HG03521 (cell line): ENCODE measurements at regions not wholly inside any gene's neighbourhood (a gene's known extent, or its start where the extent isn't known, plus 50 kb on each side); places are given as distances from the start of the nearest gene placed in this dataset.
A peak's percentile ranks its signal among the peaks of the same experiment; 100 is the strongest.

Source experiments
- ATAC-seq: cut with Tn5 transposase; IDR thresholded peaks from one replicate; pipeline ENCODE4 v1.9.1; 2021; ENCODE audit warnings: mild to moderate bottlenecking, moderate library complexity; ENCODE audit not compliant: unreplicated experiment

DNA sequence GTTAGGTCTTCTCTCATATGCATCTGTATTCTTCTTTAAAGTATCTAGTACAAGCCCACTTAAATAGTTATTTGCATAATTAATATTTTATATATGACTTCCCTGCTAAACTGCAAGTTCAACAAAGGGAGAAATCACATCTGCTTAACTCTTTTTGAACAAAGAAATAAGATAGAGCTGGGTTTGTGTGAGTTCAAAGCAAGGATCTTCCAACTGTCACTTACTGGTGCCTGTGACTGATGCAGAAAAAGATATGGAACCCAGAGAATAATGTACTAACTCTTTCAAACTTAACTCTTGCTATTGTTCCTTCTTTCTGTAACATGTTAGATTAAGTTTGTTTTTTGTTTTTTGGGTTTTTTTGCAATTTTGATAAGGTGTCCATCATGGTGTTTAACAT, 71.3 kb upstream of the SP4 start:
- ATAC-seq = no peak

DNA sequence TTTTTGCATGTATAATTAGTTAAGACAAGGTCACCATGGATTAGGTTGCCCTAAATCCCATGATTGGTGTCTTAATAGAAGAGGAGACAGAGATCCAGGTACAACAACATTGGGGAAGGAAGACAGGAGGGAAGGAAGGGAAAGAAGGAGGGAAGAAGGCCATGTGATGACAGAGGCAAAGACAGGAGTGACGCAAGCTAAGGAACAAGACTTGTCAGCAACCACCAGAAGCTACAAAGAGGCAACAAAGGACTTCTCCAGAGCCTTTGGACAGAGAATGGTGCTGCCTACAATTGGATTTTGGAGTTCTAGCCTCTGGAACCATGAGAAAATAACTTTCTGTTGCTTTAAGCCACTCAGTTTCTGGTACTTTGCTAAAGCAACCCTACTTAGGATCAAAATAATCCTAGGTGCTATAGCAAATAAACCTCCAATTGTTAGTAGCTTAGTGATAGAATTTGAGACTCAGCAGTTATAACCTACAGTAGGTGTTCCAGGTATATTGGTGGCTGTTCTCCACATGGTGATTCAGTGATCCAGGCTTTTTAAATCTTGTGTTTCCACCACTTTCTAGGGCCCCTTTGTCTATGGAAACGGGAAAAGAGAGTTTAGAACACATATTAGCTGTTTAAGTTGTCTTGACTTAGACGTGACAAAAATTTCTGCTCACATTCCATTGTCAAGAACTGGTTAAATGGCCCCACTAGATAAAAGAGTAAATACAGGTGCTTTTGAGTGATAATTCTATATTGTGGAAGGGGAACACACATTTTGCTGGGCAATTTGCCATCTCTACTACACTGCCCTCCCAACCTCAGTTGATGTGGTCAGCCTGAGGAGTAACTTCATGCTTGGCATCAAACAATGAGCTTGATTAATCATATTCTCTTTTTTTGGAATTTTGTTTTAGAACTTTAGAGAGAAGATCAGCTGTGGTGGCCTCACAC, 70.5 kb upstream of the SP4 start:
- ATAC-seq = no peak

DNA sequence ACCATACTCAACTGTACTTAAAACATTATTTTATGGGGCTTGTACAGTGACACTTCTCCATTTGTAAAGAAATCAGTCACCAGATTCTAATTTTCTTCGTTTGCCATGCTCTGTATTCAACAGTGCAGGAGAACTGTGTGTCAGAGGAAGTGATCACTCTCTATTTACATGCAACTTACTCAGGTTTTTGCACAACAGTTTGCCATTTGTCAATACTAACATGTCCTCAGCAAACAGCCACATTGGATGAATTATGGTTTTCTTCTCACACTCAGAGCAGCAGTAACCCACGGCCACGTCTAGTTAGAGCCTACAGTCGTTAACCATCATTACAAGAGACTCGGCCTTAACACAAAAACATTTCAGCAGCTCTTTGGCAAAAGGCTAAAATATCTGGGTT, 69.2 kb upstream of the SP4 start:
- ATAC-seq = no peak

DNA sequence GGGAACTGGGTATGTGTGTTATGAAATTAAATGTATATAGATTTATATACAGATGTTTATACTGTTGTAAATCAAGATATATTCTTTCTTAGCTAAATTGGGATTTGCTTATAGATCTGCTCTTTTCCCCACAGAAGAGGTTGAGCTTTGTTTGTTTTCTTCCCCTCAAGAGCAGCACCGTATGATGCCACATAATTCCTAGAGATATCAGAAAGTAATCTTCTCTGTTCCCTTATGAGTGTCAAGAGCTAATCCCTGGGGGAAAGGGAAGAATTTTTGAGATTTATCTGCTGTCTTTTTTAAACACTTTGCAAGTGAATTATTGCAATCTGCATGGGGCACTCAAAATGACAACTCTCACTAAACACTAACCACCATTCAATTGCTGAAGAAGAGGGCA, 68.7 kb upstream of the SP4 start:
- no peak for ATAC-seq

DNA sequence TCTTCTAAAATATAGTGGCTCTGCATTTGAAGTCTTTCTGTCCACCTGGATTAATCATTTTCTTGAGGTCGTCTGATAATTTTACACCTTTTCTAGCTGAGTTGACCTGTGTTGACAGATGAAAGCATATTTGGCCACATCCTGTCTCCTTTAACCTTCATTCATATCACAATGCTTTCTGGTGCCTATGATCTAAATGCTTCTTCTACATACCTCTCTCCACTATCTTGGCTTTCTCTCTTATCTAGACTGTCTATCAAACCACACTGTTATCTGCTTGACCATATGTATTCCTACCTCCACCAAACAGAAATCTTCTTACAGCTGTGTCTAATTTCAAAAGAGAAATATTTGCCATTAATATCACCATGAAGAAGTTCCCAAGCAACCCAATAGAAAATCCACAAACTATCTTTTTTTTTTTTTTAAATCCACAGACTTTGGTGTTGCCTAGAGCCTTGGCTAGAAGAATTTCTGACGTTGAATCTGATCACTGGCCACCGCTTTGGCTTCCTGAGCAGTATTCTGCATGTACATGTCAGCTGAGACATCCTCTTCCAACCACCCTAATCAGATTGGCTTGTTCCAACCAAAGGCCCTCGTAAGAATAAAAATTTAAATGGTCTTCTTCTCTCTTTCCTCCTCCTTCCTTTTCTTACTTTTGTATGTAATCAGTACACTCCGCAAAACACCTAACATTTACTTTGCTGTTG, 66.3 kb upstream of the SP4 start:
- ATAC-seq = no peak

DNA sequence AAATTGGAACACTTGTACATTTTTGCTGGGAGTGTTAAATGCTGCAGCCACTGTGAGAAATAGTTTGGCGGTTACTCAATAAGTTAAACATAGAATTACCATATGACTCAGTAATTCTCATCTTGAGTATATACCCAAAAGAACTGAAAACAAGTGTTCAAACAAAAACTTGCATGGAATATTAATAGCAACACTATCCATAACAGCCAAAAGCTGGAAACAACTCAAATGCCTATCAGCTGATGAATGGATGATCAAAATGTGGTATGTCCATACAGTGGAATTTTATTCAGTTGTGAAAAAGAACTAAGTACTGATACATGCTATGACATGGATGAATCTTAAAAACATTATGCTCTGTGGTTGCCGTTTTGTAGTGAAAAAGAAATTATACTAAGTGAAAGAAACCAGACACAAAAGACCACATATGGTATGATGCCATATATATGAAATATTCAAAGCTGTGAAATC, 63.0 kb upstream of the SP4 start:
- peak; percentile 54 for ATAC-seq

DNA sequence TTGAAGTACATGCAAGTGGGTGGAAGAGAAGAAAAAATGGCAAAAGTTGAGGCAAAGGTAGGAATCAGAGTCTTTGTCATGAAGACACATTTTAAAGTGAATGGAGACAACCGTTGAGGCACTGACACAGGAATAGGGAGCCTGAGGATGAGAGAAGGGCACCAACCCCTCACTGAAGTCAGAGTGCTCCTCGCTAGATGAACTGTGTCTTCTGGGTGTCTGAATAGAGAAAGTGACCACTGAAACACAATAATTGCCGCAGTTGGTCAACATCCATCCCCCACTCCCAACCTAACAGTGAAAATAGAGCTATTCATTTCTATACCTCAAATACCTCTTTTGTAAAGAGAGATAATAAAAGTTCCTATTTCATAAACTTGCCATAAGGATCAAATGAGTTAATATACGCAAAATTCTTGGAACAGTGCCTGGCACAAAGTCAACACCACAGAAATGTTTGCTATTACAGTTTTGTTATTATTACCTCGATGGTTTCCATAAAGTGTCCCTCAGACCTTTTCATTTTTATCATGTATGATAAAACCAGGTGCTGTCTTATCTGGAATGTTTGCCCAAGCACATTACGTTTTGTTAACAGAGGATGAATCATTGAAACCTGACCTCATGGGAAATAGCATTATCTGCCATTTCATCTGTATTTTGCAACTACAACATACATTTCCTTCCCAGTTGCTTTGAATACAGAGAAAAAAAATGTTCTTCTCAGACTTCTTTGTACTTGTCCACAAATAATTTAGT, 61.8 kb upstream of the SP4 start:
- no peak for ATAC-seq

DNA sequence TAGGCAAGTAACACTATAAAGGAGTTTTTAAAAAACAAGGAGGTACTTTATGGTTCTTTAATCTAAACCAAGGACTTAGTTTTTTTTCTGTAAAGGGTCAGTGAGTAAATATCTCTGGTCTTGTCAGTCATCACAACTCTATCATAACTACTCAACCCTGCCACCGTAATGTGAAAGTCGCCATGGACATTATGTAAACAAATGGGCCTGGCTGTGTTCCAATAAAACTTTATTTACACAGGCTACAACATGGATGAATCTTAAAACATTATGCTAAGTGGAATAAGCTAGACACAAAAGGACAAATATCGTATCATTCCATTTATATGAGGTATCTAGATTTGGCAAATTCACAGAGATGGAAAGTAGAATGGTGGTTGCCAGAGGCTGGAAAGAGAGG, 60.8 kb upstream of the SP4 start:
- ATAC-seq = no peak

DNA sequence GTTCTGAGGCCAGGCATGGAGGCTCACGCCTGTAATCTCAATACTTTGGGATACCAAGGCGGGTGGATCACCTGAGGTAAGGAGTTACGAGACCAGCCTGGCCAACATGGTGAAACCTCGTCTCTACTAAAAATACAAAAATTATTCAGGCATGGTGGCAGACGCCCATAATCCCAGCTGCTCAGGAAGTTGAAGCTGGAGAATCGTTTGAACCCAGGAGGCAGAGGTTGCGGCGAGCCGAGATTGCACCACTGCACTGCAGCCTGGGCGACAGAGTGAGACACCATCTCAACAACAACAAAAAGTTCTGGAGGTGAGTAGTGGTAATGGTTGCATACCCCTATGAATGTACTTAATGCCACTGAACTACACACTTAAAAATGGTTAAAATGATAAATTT, 60.3 kb upstream of the SP4 start:
- no peak for ATAC-seq

DNA sequence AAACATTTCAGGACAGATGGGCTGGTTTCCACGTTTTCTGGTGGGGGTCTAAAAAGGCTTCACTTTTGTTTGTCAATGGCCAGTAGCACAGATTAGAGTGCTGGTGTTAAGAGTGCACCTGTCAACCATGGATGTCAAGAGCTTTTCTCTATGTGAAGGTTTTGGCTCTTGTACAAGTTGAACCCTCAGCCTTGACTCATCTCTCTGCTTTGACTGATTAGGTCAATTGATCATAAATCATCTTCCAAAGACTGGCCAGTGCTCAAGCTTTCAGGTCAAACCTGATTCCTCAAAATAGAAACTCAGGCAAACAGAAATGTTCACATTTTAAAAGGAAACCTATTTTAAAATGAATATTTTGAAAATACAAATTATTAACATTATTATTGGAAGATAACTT, 59.6 kb upstream of the SP4 start:
- no peak for ATAC-seq

DNA sequence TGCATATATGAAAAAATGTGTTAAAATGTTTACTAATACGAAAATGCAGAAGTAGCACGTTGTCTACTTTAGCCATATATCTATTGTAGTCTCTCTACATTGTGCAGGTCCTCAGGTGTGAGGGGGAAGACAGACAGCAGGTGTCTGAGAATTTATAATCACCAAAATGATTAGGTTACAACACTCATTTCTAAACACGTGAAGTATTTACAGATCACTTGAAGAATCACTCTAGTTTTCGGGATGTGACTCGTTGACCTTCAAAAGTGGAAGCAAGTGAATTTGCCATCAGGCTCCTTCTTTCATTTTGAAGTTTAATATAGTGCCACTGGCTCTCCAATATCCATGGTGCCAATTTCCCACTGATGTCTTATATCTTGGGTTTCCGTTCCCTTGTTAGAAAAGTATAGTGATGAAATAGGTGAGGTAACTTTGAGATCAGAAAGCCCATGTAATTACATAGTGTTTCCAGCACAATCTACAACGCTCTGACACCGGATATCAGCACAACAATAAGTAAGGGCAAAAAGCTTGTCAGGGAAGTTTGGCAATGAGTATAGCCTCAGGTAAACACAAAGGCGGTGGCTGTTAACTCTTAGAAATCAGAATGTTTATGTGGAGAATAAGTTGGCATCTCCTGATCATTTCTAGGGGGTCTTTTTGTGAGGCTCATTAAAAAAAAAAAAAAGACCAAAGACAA, 57.5 kb upstream of the SP4 start:
- ATAC-seq = no peak

DNA sequence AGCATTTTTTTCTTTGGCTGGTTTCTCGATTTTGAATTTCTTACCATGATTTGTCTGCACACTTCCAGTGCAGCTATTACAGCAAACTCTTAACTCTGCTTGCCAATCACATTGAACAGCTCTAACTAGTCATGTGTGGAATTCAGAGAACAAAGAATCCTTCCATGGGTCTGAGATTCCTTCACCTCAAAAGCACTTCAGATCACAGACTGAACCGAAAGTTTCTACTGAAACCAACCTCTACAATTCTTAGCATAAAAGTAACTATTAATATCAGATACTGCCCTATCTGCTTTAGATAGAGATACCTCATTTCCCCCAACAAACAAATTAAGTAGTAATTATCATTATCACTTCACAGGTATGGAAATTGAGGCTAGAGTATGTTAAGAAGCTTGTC, 56.5 kb upstream of the SP4 start:
- peak; percentile 35 for ATAC-seq

DNA sequence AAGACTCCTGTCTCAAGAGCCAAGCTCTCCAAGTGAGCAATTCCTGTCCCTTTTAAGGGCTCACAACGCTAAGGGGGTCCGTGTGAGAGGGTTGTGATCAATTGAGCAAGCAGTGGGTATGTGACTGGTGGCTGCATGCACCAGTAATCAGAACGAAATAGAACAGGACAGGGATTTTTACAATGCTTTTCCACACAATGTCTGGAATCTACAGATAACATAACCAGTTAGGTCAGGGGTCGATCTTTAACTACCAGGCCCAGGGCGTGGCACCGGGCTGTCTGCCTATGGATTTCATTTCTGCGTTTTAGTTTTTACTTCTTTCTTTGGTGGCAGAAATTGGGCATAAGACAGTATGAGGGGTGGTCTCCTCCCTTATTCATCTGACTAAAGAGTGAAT, 54.9 kb upstream of the SP4 start:
- ATAC-seq = no peak

DNA sequence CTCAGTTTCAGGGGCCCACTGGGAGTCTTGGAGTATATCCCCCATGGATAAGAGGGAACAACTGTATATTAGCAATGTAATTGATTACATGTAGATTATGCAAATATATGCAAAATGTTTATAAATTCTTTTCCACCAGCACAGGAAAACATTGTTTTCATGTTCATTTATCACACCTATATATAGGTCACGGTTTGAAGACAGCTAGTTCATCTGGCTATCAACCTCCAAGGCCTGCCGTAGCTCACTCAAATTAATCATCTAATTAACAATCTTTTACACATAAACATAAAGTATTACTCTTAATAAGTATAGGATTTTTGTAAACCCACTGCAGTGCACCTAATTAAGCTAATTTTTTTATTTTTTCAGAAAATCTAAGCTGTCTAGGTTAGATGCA, 53.7 kb upstream of the SP4 start:
- no peak for ATAC-seq

DNA sequence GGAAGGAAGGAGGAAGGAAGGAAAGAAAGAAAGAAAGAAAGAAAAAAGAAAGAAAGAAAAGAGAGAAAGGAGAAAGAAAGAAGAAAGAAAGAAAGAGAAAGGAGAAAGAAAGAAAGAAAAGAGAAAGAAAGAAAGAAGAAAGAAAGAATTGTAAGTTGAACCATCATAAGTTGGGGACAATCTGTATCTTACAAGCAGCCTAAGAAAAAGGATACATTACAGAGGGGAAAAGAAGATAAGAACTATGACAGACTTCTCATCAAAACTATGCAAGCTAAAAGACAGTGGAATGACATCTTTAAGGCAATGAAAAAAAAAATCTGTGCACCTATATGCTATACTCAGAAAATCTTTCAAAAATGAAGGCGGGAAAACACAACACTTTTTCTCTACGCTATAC, 50.3 kb upstream of the SP4 start:
- no peak for ATAC-seq
